GM12878 (cell line): ENCODE measurements at regions not wholly inside any gene's neighbourhood (a gene's known extent, or its start where the extent isn't known, plus 50 kb on each side); places are given as distances from the start of the nearest gene placed in this dataset.

Experiments used
- ATAC-seq: fragments of 200-7000 bp; cut with Tn5 transposase; 3 replicates; pipeline ENCODE4 v1.9.1; 2020; ENCODE audit warnings: mild to moderate bottlenecking, moderate library complexity
- BruUV-seq: library from RNA; stranded (reverse); fragments of 400-500 nt; replicated peaks from 2 replicates; lab custom pipeline; 2021; lab: Mats Ljungman, UMichigan
- CTCF ChIA-PET: fragments of 300-600 bp; sonication (Branson Sonifier 250); formaldehyde crosslinking; extraction: SDS; loops from one replicate; lab custom pipeline; 2021; ENCODE audit warnings: inconsistent platforms; lab: Yijun Ruan, JAX
- POLR2A ChIA-PET: fragments of 350-600 bp; formaldehyde crosslinking; extraction: SDS; loops from one replicate; lab custom pipeline; 2021; ENCODE audit warnings: inconsistent platforms; lab: Charles Lee
- RAD21 ChIA-PET: fragments of 300-600 bp; sonication (Branson Sonifier 250); formaldehyde crosslinking; loops from one replicate; lab custom pipeline; 2023; ENCODE audit warnings: antibody characterized with exemption; ENCODE audit not compliant: unreplicated experiment; lab: Charles Lee
- SMC1A ChIA-PET: fragments of 300-600 bp; sonication (Branson Sonifier 250); formaldehyde crosslinking; loops from one replicate; lab custom pipeline; 2023; ENCODE audit not compliant: unreplicated experiment, uncharacterized antibody; lab: Charles Lee
- DNase-seq: peaks from one replicate; pipeline ENCODE4 v3.0.0-alpha.2; 2011; ENCODE audit warnings: low read depth, low spot score
- FAIRE-seq: peaks from 3 replicates; lab custom pipeline; 2011; peaks lifted over from hg19 to GRCh38; lab: Jason Lieb, UNC
- H2AFZ ChIP-seq: 2 replicates; pipeline ENCODE4 v1.6.0; 2011; ENCODE audit warnings: low read depth, low read length, control low read depth; ENCODE audit not compliant: control insufficient read depth
- H3K27ac ChIP-seq: 2 replicates; pipeline ENCODE4 v1.5.1; 2011; ENCODE audit warnings: control low read depth; ENCODE audit not compliant: control insufficient read depth, insufficient read depth
- H3K27me3 ChIP-seq, 2 experiments: replicated peaks in 1 of 2; 2 replicates each; pipeline versions ENCODE4 v1.6.0 to v1.6.1; 2011; ENCODE audit warnings: low read length in 1 of 2; ENCODE audit not compliant: control insufficient read depth in 2 of 2, insufficient read depth in 2 of 2
- H3K36me3 ChIP-seq, 2 experiments: 2 replicates each; pipeline ENCODE4 v1.5.1; 2011; ENCODE audit warnings: low read length in 1 of 2; ENCODE audit not compliant: control insufficient read depth in 2 of 2, insufficient read depth in 2 of 2
- H3K4me1 ChIP-seq: 2 replicates; pipeline ENCODE4 v1.6.1; 2011; ENCODE audit warnings: mild to moderate bottlenecking, low read length, moderate library complexity, mixed read lengths; ENCODE audit not compliant: control insufficient read depth, insufficient read depth
- H3K4me2 ChIP-seq: 2 replicates; pipeline ENCODE4 v1.6.0; 2011; ENCODE audit warnings: control low read depth; ENCODE audit not compliant: control insufficient read depth, insufficient read depth
- H3K4me3 ChIP-seq: fragments of 200-600 bp; sonication (generic); 2 replicates; pipeline ENCODE4 v1.5.1; 2016
- H3K79me2 ChIP-seq: 2 replicates; pipeline ENCODE4 v1.6.0; 2011; ENCODE audit warnings: low read length; ENCODE audit not compliant: control insufficient read depth, insufficient read depth
- H3K9ac ChIP-seq: 2 replicates; pipeline ENCODE4 v1.8.0; 2011; ENCODE audit warnings: low read length, control low read depth, mixed read lengths; ENCODE audit not compliant: control insufficient read depth, insufficient read depth
- H3K9me3 ChIP-seq: replicated peaks from 3 replicates; pipeline ENCODE4 v1.5.1; 2011; ENCODE audit warnings: mild to moderate bottlenecking, low read length; ENCODE audit not compliant: control insufficient read depth, insufficient read depth
- H4K20me1 ChIP-seq: 2 replicates; pipeline ENCODE4 v1.6.0; 2011; ENCODE audit not compliant: control insufficient read depth, insufficient read depth
- ATF7 ChIP-seq: fragments of 450-650 bp; IDR thresholded peaks from 2 replicates; pipeline ENCODE4 v1.6.1; 2016; ENCODE audit warnings: low read depth, mild to moderate bottlenecking
- CREB1 ChIP-seq: IDR thresholded peaks from 2 replicates; pipeline ENCODE4 v1.6.1; 2012; ENCODE audit warnings: low read depth, mild to moderate bottlenecking, inconsistent platforms
- IRF4 ChIP-seq: IDR thresholded peaks from 2 replicates; pipeline ENCODE4 v1.6.1; 2011; ENCODE audit warnings: low read depth, low read length
- KLF5 ChIP-seq: fragments of 450-650 bp; IDR thresholded peaks from 2 replicates; pipeline ENCODE4 v1.6.1; 2014; ENCODE audit warnings: mild to moderate bottlenecking; ENCODE audit not compliant: partially characterized antibody
- LARP7 ChIP-seq: fragments of 450-650 bp; IDR thresholded peaks from 2 replicates; pipeline ENCODE4 v1.6.1; 2017; ENCODE audit warnings: mild to moderate bottlenecking
- WGBS: methylation state at CpG from one replicate; pipeline ENCODE4 v1.1.6; 2016; ENCODE audit warnings: low lambda C conversion rate; ENCODE audit not compliant: insufficient replicate concordance, insufficient coverage; ENCODE audit errors: missing lambda C conversion rate; 5-methylcytosine and 5-hydroxymethylcytosine counted together
- in situ Hi-C: fragments of 300-500 bp; cut with MboI; formaldehyde crosslinking; loops from 9 replicates; pipeline ENCODE4 v1.14.3; 2018; ENCODE audit warnings: mixed read lengths
- intact Hi-C: fragments of 100-400 bp; cut with micrococcal nuclease; formaldehyde crosslinking; loops from one replicate; pipeline ENCODE4 v1.14.2; 2022; ENCODE audit not compliant: unreplicated experiment
- TF ChIP-seq, protein P1 (sequence below): fragments of 450-650 bp; IDR thresholded peaks from 2 replicates; pipeline ENCODE4 v1.6.1; 2016; ENCODE audit warnings: mild to moderate bottlenecking
- TF ChIP-seq, protein P2 (sequence below): fragments of 450-650 bp; IDR thresholded peaks from 2 replicates; pipeline ENCODE4 v1.6.1; 2016; ENCODE audit warnings: mild to moderate bottlenecking
- TF ChIP-seq, protein P3 (sequence below): IDR thresholded peaks from 2 replicates; pipeline ENCODE4 v1.6.1; 2011; ENCODE audit warnings: borderline replicate concordance, low read depth, mild to moderate bottlenecking, moderate library complexity, mixed read lengths, low read length; ENCODE audit not compliant: insufficient read depth; ENCODE audit errors: extremely low read length
- TF ChIP-seq, protein P4 (sequence below): fragments of 450-650 bp; IDR thresholded peaks from 2 replicates; pipeline ENCODE4 v1.6.1; 2017; ENCODE audit warnings: mild to moderate bottlenecking, moderate library complexity
- TF ChIP-seq, protein P5 (sequence below): IDR thresholded peaks from 2 replicates; pipeline ENCODE4 v1.6.1; 2012; ENCODE audit warnings: improper control_type of control experiment, low read depth, low read length; ENCODE audit not compliant: insufficient replicate concordance

DNA sequence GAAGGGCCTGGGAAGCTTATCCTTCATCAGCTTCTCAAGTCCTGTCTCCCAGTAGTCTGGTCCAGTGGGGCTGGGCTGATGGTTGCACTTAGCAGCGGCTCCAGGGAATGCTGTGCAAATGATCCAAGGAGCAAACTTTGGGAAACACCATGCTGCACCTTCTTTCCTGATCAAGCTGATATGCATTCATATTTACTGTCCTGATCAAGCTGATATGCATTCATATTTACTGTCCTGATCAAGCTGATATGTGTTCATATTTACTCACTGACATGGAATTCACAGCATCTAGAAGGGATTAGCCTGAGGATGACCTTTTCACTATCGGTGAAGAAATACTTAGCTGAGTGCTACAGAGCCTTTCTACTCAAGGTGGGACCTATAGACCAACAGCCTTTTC lies 330.7 kb downstream of the BMPER start:
- ChIA-PET POLR2A (no interaction called here), RAD21 (no interaction called here), CTCF (no interaction called here), SMC1A (no interaction called here)
- Histone ChIP-seq H3K4me1 (no peaks in the 10 kb centered on the region), H3K27me3 (no peaks in the 10 kb centered on the region), H3K4me3 (no peak overlapping the region), H4K20me1 (no peaks in the 10 kb centered on the region), H3K27ac (no peak overlapping the region), H2AFZ (no peak overlapping the region), H3K9ac (no peak overlapping the region), H3K4me2 (no peak overlapping the region), H3K79me2 (no peaks in the 10 kb centered on the region), H3K9me3 (no peaks in the 10 kb centered on the region), H3K36me3 (no peaks in the 10 kb centered on the region)
- DNase-seq, result no peak
- 17% methylated on average over 2 of the region's 2 CpGs for WGBS
- intact Hi-C loops (no loop called here), in situ Hi-C loops (no loop called here)
- no TSS peak for BruUV-seq
- FAIRE-seq, result no peak
- no peak for ATAC-seq
- TF ChIP-seq, protein P1, sequence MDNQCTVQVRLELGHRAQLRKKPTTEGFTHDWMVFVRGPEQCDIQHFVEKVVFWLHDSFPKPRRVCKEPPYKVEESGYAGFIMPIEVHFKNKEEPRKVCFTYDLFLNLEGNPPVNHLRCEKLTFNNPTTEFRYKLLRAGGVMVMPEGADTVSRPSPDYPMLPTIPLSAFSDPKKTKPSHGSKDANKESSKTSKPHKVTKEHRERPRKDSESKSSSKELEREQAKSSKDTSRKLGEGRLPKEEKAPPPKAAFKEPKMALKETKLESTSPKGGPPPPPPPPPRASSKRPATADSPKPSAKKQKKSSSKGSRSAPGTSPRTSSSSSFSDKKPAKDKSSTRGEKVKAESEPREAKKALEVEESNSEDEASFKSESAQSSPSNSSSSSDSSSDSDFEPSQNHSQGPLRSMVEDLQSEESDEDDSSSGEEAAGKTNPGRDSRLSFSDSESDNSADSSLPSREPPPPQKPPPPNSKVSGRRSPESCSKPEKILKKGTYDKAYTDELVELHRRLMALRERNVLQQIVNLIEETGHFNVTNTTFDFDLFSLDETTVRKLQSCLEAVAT, result no peak
- TF ChIP-seq KLF5 (no peak), ATF7 (no peak), IRF4 (no peak), LARP7 (no peak), CREB1 (no peak)
- TF ChIP-seq, protein P2, sequence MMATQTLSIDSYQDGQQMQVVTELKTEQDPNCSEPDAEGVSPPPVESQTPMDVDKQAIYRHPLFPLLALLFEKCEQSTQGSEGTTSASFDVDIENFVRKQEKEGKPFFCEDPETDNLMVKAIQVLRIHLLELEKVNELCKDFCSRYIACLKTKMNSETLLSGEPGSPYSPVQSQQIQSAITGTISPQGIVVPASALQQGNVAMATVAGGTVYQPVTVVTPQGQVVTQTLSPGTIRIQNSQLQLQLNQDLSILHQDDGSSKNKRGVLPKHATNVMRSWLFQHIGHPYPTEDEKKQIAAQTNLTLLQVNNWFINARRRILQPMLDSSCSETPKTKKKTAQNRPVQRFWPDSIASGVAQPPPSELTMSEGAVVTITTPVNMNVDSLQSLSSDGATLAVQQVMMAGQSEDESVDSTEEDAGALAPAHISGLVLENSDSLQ, result no peak
- TF ChIP-seq, protein P3, sequence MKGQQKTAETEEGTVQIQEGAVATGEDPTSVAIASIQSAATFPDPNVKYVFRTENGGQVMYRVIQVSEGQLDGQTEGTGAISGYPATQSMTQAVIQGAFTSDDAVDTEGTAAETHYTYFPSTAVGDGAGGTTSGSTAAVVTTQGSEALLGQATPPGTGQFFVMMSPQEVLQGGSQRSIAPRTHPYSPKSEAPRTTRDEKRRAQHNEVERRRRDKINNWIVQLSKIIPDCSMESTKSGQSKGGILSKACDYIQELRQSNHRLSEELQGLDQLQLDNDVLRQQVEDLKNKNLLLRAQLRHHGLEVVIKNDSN, result no peak
- TF ChIP-seq, protein P4, sequence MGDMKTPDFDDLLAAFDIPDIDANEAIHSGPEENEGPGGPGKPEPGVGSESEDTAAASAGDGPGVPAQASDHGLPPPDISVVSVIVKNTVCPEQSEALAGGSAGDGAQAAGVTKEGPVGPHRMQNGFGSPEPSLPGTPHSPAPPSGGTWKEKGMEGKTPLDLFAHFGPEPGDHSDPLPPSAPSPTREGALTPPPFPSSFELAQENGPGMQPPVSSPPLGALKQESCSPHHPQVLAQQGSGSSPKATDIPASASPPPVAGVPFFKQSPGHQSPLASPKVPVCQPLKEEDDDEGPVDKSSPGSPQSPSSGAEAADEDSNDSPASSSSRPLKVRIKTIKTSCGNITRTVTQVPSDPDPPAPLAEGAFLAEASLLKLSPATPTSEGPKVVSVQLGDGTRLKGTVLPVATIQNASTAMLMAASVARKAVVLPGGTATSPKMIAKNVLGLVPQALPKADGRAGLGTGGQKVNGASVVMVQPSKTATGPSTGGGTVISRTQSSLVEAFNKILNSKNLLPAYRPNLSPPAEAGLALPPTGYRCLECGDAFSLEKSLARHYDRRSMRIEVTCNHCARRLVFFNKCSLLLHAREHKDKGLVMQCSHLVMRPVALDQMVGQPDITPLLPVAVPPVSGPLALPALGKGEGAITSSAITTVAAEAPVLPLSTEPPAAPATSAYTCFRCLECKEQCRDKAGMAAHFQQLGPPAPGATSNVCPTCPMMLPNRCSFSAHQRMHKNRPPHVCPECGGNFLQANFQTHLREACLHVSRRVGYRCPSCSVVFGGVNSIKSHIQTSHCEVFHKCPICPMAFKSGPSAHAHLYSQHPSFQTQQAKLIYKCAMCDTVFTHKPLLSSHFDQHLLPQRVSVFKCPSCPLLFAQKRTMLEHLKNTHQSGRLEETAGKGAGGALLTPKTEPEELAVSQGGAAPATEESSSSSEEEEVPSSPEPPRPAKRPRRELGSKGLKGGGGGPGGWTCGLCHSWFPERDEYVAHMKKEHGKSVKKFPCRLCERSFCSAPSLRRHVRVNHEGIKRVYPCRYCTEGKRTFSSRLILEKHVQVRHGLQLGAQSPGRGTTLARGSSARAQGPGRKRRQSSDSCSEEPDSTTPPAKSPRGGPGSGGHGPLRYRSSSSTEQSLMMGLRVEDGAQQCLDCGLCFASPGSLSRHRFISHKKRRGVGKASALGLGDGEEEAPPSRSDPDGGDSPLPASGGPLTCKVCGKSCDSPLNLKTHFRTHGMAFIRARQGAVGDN, result no peak
- TF ChIP-seq, protein P5, sequence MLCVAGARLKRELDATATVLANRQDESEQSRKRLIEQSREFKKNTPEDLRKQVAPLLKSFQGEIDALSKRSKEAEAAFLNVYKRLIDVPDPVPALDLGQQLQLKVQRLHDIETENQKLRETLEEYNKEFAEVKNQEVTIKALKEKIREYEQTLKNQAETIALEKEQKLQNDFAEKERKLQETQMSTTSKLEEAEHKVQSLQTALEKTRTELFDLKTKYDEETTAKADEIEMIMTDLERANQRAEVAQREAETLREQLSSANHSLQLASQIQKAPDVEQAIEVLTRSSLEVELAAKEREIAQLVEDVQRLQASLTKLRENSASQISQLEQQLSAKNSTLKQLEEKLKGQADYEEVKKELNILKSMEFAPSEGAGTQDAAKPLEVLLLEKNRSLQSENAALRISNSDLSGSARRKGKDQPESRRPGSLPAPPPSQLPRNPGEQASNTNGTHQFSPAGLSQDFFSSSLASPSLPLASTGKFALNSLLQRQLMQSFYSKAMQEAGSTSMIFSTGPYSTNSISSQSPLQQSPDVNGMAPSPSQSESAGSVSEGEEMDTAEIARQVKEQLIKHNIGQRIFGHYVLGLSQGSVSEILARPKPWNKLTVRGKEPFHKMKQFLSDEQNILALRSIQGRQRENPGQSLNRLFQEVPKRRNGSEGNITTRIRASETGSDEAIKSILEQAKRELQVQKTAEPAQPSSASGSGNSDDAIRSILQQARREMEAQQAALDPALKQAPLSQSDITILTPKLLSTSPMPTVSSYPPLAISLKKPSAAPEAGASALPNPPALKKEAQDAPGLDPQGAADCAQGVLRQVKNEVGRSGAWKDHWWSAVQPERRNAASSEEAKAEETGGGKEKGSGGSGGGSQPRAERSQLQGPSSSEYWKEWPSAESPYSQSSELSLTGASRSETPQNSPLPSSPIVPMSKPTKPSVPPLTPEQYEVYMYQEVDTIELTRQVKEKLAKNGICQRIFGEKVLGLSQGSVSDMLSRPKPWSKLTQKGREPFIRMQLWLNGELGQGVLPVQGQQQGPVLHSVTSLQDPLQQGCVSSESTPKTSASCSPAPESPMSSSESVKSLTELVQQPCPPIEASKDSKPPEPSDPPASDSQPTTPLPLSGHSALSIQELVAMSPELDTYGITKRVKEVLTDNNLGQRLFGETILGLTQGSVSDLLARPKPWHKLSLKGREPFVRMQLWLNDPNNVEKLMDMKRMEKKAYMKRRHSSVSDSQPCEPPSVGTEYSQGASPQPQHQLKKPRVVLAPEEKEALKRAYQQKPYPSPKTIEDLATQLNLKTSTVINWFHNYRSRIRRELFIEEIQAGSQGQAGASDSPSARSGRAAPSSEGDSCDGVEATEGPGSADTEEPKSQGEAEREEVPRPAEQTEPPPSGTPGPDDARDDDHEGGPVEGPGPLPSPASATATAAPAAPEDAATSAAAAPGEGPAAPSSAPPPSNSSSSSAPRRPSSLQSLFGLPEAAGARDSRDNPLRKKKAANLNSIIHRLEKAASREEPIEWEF, result no peak
